Activated CD8-positive, alpha-beta T cell treated with anti-CD3 and anti-CD28 coated beads, Interleukin-2, amount 10 ng/mL, durations not matched to agents 7 days and 5 days (primary cell): ENCODE measurements at regions not wholly inside any gene's neighbourhood (a gene's known extent, or its start where the extent isn't known, plus 50 kb on each side); places are given as distances from the start of the nearest gene placed in this dataset.
A peak's percentile ranks its signal among the peaks of the same experiment; 100 is the strongest.

Experiments used
- ATAC-seq: fragments of 150-1000 bp; cut with Tn5 transposase; one replicate; pipeline ENCODE4 v1.10.0; 2021; ENCODE audit warnings: moderate library complexity
- CTCF ChIA-PET: fragments of 350-600 bp; sonication (Branson Sonifier 250); formaldehyde crosslinking; loops from one replicate; lab custom pipeline; 2021; ENCODE audit warnings: antibody characterized with exemption; lab: Charles Lee
- POLR2A ChIA-PET: fragments of 350-600 bp; sonication (Branson Sonifier 250); formaldehyde crosslinking; loops from one replicate; lab custom pipeline; 2021; ENCODE audit warnings: antibody characterized with exemption; lab: Charles Lee
- DNase-seq: peaks from one replicate; pipeline ENCODE4 v3.0.0-alpha.2; 2020
- H3K27ac Mint-ChIP-seq: one replicate; pipeline ENCODE4 v1.8.0; 2021; ENCODE audit warnings: mild to moderate bottlenecking, mixed read lengths
- H3K27me3 Mint-ChIP-seq: one replicate; pipeline ENCODE4 v1.8.0; 2021; ENCODE audit warnings: low read depth, mixed read lengths
- H3K36me3 Mint-ChIP-seq: one replicate; pipeline ENCODE4 v1.8.0; 2021; ENCODE audit warnings: low read depth, mixed read lengths
- H3K4me1 Mint-ChIP-seq: one replicate; pipeline ENCODE4 v1.8.0; 2021; ENCODE audit warnings: low read depth, mixed read lengths
- H3K4me3 Mint-ChIP-seq: one replicate; pipeline ENCODE4 v1.8.0; 2021; ENCODE audit warnings: mild to moderate bottlenecking, mixed read lengths
- H3K9me3 Mint-ChIP-seq: one replicate; pipeline ENCODE4 v1.8.0; 2022; ENCODE audit warnings: mixed read lengths; ENCODE audit not compliant: insufficient read depth

GRCh38 chr2:161004379-161004778 lies 155.8 kb upstream of the TANK start:
- no peak for ATAC-seq
- H3K9me3 Mint-ChIP-seq: no peaks in the 10 kb centered on the region
- no peak overlapping the region for H3K4me3 Mint-ChIP-seq
- H3K4me1 Mint-ChIP-seq: no peaks in the 10 kb centered on the region
- POLR2A ChIA-PET: no interaction called here
- CTCF ChIA-PET: interaction anchor here (1.0 to 4.1 kb wide), 9 partner anchors 10 to 895 kb away, joined by 3 to 27 read pairs (median 5); no protein-coding TSS in a partner anchor
- DNase-seq: no peak
- peaks cover 2% of the 10 kb centered on the region for H3K36me3 Mint-ChIP-seq
- peaks cover 25% of the 10 kb centered on the region for H3K27me3 Mint-ChIP-seq
- no peak overlapping the region for H3K27ac Mint-ChIP-seq

- Mint-ChIP-seq H3K4me3 (no peak overlapping the region), H3K36me3 (peaks cover 2% of the 10 kb centered on the region), H3K27me3 (peaks cover 25% of the 10 kb centered on the region), H3K9me3 (no peaks in the 10 kb centered on the region), H3K4me1 (no peaks in the 10 kb centered on the region), H3K27ac (no peak overlapping the region)
- DNase-seq: no peak
- no peak for ATAC-seq
- POLR2A ChIA-PET: no interaction called here
- CTCF ChIA-PET: interaction anchor here (1.4 to 4.1 kb wide), 5 partner anchors 11 to 681 kb away, joined by 4 to 27 read pairs (median 8); no protein-coding TSS in a partner anchor
These were observed 155.1 kb upstream of the TANK start for GRCh38 chr2:161005170-161005569.

- DNase-seq (no peak), ATAC-seq (no peak)
- CTCF ChIA-PET: no interaction called here
- no peaks in the 10 kb centered on the region for H3K4me1 Mint-ChIP-seq
- POLR2A ChIA-PET: no interaction called here
- peaks cover 2% of the 10 kb centered on the region for H3K36me3 Mint-ChIP-seq
- H3K27me3 Mint-ChIP-seq: peaks cover 24% of the 10 kb centered on the region
- no peak overlapping the region for H3K27ac Mint-ChIP-seq
- H3K4me3 Mint-ChIP-seq: no peak overlapping the region
- no peaks in the 10 kb centered on the region for H3K9me3 Mint-ChIP-seq
These were observed 151.9 kb upstream of the TANK start for GRCh38 chr2:161008311-161008710.

GRCh38 chr2:161010503-161011015 lies 149.7 kb upstream of the TANK start:
- CTCF ChIA-PET: no interaction called here
- H3K27ac Mint-ChIP-seq: no peak overlapping the region

GRCh38 chr2:161017780-161018470 lies 142.3 kb upstream of the TANK start:
- Mint-ChIP-seq H3K36me3 (no peaks in the 10 kb centered on the region), H3K27me3 (peaks cover 19% of the 10 kb centered on the region), H3K4me1 (no peaks in the 10 kb centered on the region), H3K27ac (no peak overlapping the region), H3K4me3 (no peak overlapping the region), H3K9me3 (no peaks in the 10 kb centered on the region)
- ChIA-PET CTCF (interaction anchor here (1.6 kb wide), 1 partner anchor 14 kb away, joined by 5 read pairs; no protein-coding TSS in a partner anchor), POLR2A (no interaction called here)
- no peak for DNase-seq
- no peak for ATAC-seq

More at GRCh38 chr2:161010503-161011015, 149.7 kb upstream of the TANK start:
- DNase-seq (no peak), ATAC-seq (no peak)
- POLR2A ChIA-PET: no interaction called here
- Mint-ChIP-seq H3K4me1 (no peaks in the 10 kb centered on the region), H3K4me3 (no peak overlapping the region), H3K27me3 (peaks cover 16% of the 10 kb centered on the region), H3K9me3 (no peaks in the 10 kb centered on the region), H3K36me3 (peaks cover 2% of the 10 kb centered on the region)

GRCh38 chr2:161019311-161019710 lies 140.9 kb upstream of the TANK start:
- H3K9me3 Mint-ChIP-seq: no peaks in the 10 kb centered on the region
- H3K27ac Mint-ChIP-seq: no peak overlapping the region
- ChIA-PET CTCF (interaction anchor here (0.8 to 1.7 kb wide), 5 partner anchors 14 to 767 kb away, joined by 3 to 6 read pairs (median 4); no protein-coding TSS in a partner anchor), POLR2A (no interaction called here)
- ATAC-seq (no peak), DNase-seq (no peak)
- H3K36me3 Mint-ChIP-seq: no peaks in the 10 kb centered on the region
- H3K27me3 Mint-ChIP-seq: peaks cover 19% of the 10 kb centered on the region
- H3K4me3 Mint-ChIP-seq: no peak overlapping the region
- no peaks in the 10 kb centered on the region for H3K4me1 Mint-ChIP-seq

- Mint-ChIP-seq H3K4me3 (no peak overlapping the region), H3K27ac (no peak overlapping the region), H3K27me3 (peaks cover 16% of the 10 kb centered on the region), H3K36me3 (no peaks in the 10 kb centered on the region), H3K9me3 (no peaks in the 10 kb centered on the region), H3K4me1 (no peaks in the 10 kb centered on the region)
- ATAC-seq: no peak
- ChIA-PET CTCF (interaction anchor here (0.8 to 1.7 kb wide), 4 partner anchors 13 to 768 kb away, joined by 3 to 6 read pairs (median 4); no protein-coding TSS in a partner anchor), POLR2A (interaction anchor here (0.7 kb wide), 1 partner anchor 1647 kb away, joined by 5 read pairs; no protein-coding TSS in a partner anchor)
- no peak for DNase-seq
These were observed 139.8 kb upstream of the TANK start for GRCh38 chr2:161020437-161020836.

- POLR2A ChIA-PET: no interaction called here
- H3K27ac Mint-ChIP-seq: peak overlapping the region; percentile 71
- no peak overlapping the region for H3K4me3 Mint-ChIP-seq
- peaks cover 4% of the 10 kb centered on the region for H3K9me3 Mint-ChIP-seq
- H3K4me1 Mint-ChIP-seq: peaks cover 5% of the 10 kb centered on the region
- no peak for ATAC-seq
- peaks cover 9% of the 10 kb centered on the region for H3K36me3 Mint-ChIP-seq
- CTCF ChIA-PET: no interaction called here
- DNase-seq: peak; percentile 24
- H3K27me3 Mint-ChIP-seq: peaks cover 7% of the 10 kb centered on the region
These were observed 131.6 kb upstream of the TANK start for GRCh38 chr2:161028581-161028980.

- H3K27ac Mint-ChIP-seq: no peak overlapping the region
- peaks cover 9% of the 10 kb centered on the region for H3K36me3 Mint-ChIP-seq
- no peak overlapping the region for H3K4me3 Mint-ChIP-seq
- POLR2A ChIA-PET: no interaction called here
- peaks cover 4% of the 10 kb centered on the region for H3K27me3 Mint-ChIP-seq
- ATAC-seq (no peak), DNase-seq (no peak)
- CTCF ChIA-PET: no interaction called here
- peaks cover 4% of the 10 kb centered on the region for H3K9me3 Mint-ChIP-seq
- H3K4me1 Mint-ChIP-seq: peaks cover 5% of the 10 kb centered on the region
These were observed 130.9 kb upstream of the TANK start for GRCh38 chr2:161029321-161029720.

- Mint-ChIP-seq H3K36me3 (peaks cover 9% of the 10 kb centered on the region), H3K27ac (no peak overlapping the region), H3K27me3 (peaks cover 10% of the 10 kb centered on the region), H3K9me3 (peaks cover 4% of the 10 kb centered on the region), H3K4me3 (no peak overlapping the region), H3K4me1 (peaks cover 5% of the 10 kb centered on the region)
- POLR2A ChIA-PET: no interaction called here
- CTCF ChIA-PET: no interaction called here
- DNase-seq (no peak), ATAC-seq (no peak)
These were observed 129.8 kb upstream of the TANK start for GRCh38 chr2:161030260-161031063.

- DNase-seq: no peak
- Mint-ChIP-seq H3K27ac (no peak overlapping the region), H3K36me3 (peaks cover 9% of the 10 kb centered on the region), H3K4me3 (no peak overlapping the region), H3K27me3 (peaks cover 10% of the 10 kb centered on the region), H3K9me3 (peaks cover 4% of the 10 kb centered on the region), H3K4me1 (peaks cover 5% of the 10 kb centered on the region)
- POLR2A ChIA-PET: no interaction called here
- CTCF ChIA-PET: no interaction called here
- ATAC-seq: no peak
These were observed 128.7 kb upstream of the TANK start for GRCh38 chr2:161031511-161031910.
